Mucosa of descending colon (tissue), 3 donors: ENCODE measurements at regions not wholly inside any gene's neighbourhood (a gene's known extent, or its start where the extent isn't known, plus 50 kb on each side); places are given as distances from the start of the nearest gene placed in this dataset.

Source experiments
- ATAC-seq: fragments of 200-7000 bp; cut with Tn5 transposase; one replicate; pipeline ENCODE4 v1.9.1; 2020; ENCODE audit warnings: mild to moderate bottlenecking, moderate library complexity
- DNase-seq, 3 donors: peaks; one replicate each; pipeline ENCODE4 v3.0.0-alpha.2; 2020
- H3K36me3 ChIP-seq: fragments of 200-600 bp; one replicate; pipeline ENCODE4 v1.8.0; 2021; ENCODE audit warnings: low read depth, mild to moderate bottlenecking
- H3K4me1 ChIP-seq: fragments of 200-600 bp; one replicate; pipeline ENCODE4 v1.8.0; 2021; ENCODE audit warnings: low read depth, mild to moderate bottlenecking
- H3K4me3 ChIP-seq: fragments of 200-600 bp; one replicate; pipeline ENCODE4 v1.8.0; 2021; ENCODE audit warnings: mild to moderate bottlenecking
- H3K9me3 ChIP-seq: fragments of 200-600 bp; one replicate; pipeline ENCODE4 v1.8.0; 2021; ENCODE audit warnings: mild to moderate bottlenecking
- intact Hi-C, 2 donors: fragments of 100-400 bp; cut with DNase I in 1 of 2; cut with micrococcal nuclease in 1 of 2; formaldehyde crosslinking; loops; one replicate each; pipeline versions ENCODE4 v1.11.0 to v1.11.1; 2022; cut with DNase I, micrococcal nuclease
- TF ChIP-seq, protein P1 (sequence below): fragments of 200-600 bp; IDR thresholded peaks from one replicate; pipeline ENCODE4 v1.8.0; 2022; ENCODE audit warnings: antibody characterized with exemption, mild to moderate bottlenecking
- donor health status: DM: no; HTN: no; CAD: no; lungs with moderate emphysema.
- donor health status: DM: no; HTN: no; CAD: no.
- donor health status: DM: no; HTN: yes; CAD: no.

DNA sequence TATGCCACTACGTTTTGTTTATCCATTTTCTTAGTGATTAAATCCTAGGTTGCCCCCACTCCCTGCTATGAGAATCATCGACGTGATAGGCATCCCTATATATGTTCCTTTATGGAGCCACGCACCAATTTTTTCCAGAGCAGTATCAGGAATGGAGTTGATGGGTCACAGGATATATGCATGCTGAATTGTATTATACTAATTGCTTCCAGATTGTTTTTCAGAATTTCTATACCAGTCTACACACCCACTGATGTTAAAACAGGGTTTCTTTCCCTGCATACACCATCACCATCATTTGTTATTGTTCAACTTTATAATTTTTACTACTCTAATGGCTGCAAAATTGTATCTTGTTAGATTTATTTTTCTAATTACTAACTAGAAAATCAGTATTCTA is 100.1 kb upstream of the MRPS22 start:
- ATAC-seq = no peak
- H3K4me3 ChIP-seq = no peak overlapping the region
- intact Hi-C loops = no loop called here

DNA sequence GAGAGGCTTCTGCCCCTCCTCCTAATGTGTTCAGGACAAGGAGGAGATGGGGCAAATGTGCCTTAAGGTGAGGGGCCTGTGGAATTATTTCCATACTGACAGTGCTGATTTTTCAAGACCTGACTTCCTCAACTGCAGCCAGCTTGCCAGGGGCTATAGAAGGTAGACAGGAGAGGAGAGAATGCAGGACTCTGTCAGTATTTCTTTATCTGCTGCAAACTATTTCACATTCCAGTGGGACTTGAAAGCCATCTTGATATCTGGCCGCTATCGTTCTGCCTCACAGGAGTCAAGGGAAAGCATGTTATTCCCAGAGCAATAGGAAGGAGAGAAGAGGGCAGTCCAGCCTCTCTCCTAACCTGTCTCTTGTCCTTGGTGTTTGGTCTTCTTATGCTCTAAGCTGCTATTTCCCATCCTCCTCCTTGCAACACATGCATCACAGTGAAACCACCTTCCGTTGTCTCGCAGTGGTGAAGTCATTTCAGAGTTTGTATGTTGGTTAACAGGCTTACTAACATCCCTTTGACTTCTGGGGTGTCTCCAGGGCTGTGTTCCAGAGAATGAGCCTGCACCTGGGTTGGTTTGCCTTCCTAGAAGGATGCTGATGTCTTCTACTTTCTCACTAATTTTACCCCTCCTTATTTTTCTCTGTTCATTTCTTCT is 95.1 kb upstream of the MRPS22 start:
- Histone ChIP-seq H3K4me3 (no peak overlapping the region), H3K9me3 (no peaks in the 10 kb centered on the region), H3K36me3 (no peaks in the 10 kb centered on the region), H3K4me1 (no peaks in the 10 kb centered on the region)
- no peak for ATAC-seq
- TF ChIP-seq, protein P1, sequence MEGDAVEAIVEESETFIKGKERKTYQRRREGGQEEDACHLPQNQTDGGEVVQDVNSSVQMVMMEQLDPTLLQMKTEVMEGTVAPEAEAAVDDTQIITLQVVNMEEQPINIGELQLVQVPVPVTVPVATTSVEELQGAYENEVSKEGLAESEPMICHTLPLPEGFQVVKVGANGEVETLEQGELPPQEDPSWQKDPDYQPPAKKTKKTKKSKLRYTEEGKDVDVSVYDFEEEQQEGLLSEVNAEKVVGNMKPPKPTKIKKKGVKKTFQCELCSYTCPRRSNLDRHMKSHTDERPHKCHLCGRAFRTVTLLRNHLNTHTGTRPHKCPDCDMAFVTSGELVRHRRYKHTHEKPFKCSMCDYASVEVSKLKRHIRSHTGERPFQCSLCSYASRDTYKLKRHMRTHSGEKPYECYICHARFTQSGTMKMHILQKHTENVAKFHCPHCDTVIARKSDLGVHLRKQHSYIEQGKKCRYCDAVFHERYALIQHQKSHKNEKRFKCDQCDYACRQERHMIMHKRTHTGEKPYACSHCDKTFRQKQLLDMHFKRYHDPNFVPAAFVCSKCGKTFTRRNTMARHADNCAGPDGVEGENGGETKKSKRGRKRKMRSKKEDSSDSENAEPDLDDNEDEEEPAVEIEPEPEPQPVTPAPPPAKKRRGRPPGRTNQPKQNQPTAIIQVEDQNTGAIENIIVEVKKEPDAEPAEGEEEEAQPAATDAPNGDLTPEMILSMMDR = no peak
- no peak for DNase-seq
- intact Hi-C loops = no loop called here

More for the DNA sequence above, 100.1 kb upstream of the MRPS22 start:
- no peak for DNase-seq
- H3K36me3 ChIP-seq = no peaks in the 10 kb centered on the region
- H3K4me1 ChIP-seq = no peaks in the 10 kb centered on the region
- no peaks in the 10 kb centered on the region for H3K9me3 ChIP-seq
- TF ChIP-seq, protein P1 = no peak

DNA sequence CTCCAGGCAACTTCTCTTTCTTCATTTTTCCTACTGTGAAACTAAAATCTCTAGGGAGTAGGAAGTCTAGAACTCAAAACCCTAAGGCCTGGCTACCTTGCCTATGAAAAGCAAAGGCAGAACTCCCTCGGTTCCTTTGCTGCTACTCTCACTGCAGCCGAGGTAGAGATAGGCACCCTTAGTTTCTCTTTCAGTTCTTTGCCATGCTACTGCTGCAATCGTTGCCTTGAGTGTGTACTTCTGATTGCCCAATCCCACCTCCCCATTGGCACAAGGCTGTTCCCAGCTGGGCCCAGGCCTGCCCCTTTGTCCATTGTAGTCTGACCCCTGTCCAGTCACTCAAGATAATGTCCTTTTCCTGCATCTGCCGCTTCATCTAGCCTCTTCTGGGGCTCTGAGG is 92.3 kb upstream of the MRPS22 start:
- no peaks in the 10 kb centered on the region for H3K9me3 ChIP-seq
- TF ChIP-seq, protein P1 = no peak
- peak; percentile 15 for ATAC-seq
- no peak for DNase-seq
- intact Hi-C loops = no loop called here
- H3K4me1 ChIP-seq = no peaks in the 10 kb centered on the region
- no peak overlapping the region for H3K4me3 ChIP-seq
- no peaks in the 10 kb centered on the region for H3K36me3 ChIP-seq

DNA sequence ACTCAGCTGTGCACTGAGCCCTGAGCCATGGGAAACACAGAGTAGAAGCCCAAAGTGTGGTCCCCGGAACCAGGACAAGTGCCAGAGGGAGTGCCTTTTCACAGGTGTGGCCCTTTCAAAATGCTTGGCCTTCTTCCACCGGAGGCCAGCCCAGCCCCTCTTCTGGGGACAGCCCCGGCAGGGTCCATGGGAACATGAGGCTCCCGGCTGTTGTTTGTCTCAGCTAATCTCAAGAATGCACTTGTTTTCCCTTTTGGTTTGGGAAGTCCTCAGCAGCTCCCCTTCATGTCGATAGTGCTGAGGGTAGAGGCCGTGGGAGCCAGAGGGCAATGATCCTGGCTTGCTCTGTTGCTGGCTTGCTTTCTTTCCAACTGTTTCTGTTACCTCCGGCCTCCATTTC is 91.1 kb upstream of the MRPS22 start:
- ATAC-seq (no peak), DNase-seq (no peak)
- no peaks in the 10 kb centered on the region for H3K36me3 ChIP-seq
- no peak overlapping the region for H3K4me3 ChIP-seq
- intact Hi-C loops = no loop called here
- no peaks in the 10 kb centered on the region for H3K4me1 ChIP-seq
- H3K9me3 ChIP-seq = no peaks in the 10 kb centered on the region
- TF ChIP-seq, protein P1 = no peak

DNA sequence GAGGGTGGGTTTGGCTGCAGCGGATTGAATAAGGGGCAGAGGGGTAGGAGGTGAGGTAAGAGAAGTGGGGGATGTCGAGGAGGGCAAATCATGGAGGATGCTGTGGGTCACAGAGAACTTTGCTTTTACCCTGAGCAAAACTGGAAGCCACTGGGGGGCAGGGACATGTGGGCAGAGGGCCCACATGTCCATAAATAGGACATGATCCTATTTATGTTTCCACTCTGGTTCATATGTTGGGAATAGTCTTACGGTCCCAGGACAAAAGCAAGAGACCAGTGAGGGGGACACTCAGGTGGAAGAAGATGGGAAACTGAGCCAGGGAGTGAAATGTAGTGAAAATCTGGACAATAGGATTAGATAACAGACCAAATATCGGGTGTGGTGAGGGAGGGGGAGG is 85.5 kb upstream of the MRPS22 start:
- TF ChIP-seq, protein P1 = no peak
- no peak overlapping the region for H3K4me3 ChIP-seq
- no peaks in the 10 kb centered on the region for H3K4me1 ChIP-seq
- ATAC-seq (no peak), DNase-seq (no peak)
- no peaks in the 10 kb centered on the region for H3K36me3 ChIP-seq
- intact Hi-C loops = no loop called here
- H3K9me3 ChIP-seq = no peaks in the 10 kb centered on the region

DNA sequence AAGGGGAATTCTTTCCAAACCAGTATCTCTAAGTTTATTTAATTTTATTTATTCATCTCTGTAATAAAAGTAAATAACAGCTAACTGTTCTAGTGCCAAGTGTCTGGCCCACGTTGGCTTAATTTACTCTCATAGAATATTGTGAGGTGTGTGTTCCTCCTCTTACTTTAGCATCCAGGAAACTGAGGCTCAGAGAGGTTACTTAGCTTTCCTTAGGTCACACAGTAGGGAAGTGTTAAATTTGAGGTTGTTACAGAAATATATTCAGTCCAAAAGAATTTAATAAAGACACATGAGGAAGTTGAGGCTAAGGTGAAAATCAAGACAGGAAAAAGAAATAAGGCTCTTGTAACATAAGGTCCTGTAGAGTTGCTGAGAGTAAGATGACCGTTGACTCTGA is 84.4 kb upstream of the MRPS22 start:
- Histone ChIP-seq H3K4me3 (no peak overlapping the region), H3K36me3 (no peaks in the 10 kb centered on the region), H3K4me1 (no peaks in the 10 kb centered on the region), H3K9me3 (no peaks in the 10 kb centered on the region)
- TF ChIP-seq, protein P1 = no peak
- intact Hi-C loops = no loop called here
- no peak for ATAC-seq
- DNase-seq = no peak
